Activated CD8-positive, alpha-beta T cell treated with anti-CD3 and anti-CD28 coated beads for 36 hours (primary cell): ENCODE measurements at regions not wholly inside any gene's neighbourhood (a gene's known extent, or its start where the extent isn't known, plus 50 kb on each side); places are given as distances from the start of the nearest gene placed in this dataset.

Source experiments
- ATAC-seq: fragments of 200-7000 bp; cut with Tn5 transposase; one replicate; pipeline ENCODE4 v1.10.0; 2021; ENCODE audit warnings: mild to moderate bottlenecking, moderate library complexity
- CTCF ChIA-PET: fragments of 350-600 bp; sonication (Branson Sonifier 250); formaldehyde crosslinking; loops from one replicate; lab custom pipeline; 2021; ENCODE audit warnings: antibody characterized with exemption; lab: Charles Lee
- POLR2A ChIA-PET: fragments of 350-600 bp; sonication (Branson Sonifier 250); formaldehyde crosslinking; loops from one replicate; lab custom pipeline; 2021; ENCODE audit warnings: antibody characterized with exemption; lab: Charles Lee
- DNase-seq: peaks from one replicate; pipeline ENCODE4 v3.0.0-alpha.2; 2020
- H3K27ac Mint-ChIP-seq: one replicate; pipeline ENCODE4 v1.8.0; 2021; ENCODE audit warnings: mild to moderate bottlenecking, mixed read lengths
- H3K27me3 Mint-ChIP-seq: one replicate; pipeline ENCODE4 v1.8.0; 2021; ENCODE audit warnings: mixed read lengths
- H3K36me3 Mint-ChIP-seq: one replicate; pipeline ENCODE4 v1.8.0; 2021; ENCODE audit warnings: low read depth, mixed read lengths
- H3K4me1 Mint-ChIP-seq: one replicate; pipeline ENCODE4 v1.8.0; 2021; ENCODE audit warnings: low read depth, mixed read lengths
- H3K4me3 Mint-ChIP-seq: one replicate; pipeline ENCODE4 v1.8.0; 2021; ENCODE audit warnings: mild to moderate bottlenecking, moderate library complexity, mixed read lengths
- H3K9me3 Mint-ChIP-seq: one replicate; pipeline ENCODE4 v1.8.0; 2021; ENCODE audit warnings: mixed read lengths
- CTCF ChIP-seq: fragments of 200-600 bp; IDR thresholded peaks from one replicate; pipeline ENCODE4 v1.8.0; 2022; ENCODE audit warnings: antibody characterized with exemption, mild to moderate bottlenecking
- intact Hi-C: fragments of 100-400 bp; cut with micrococcal nuclease; formaldehyde crosslinking; loops from one replicate; pipeline ENCODE4 v1.10.0; 2022

GRCh38 chr17:56740481-56740880 is 93.2 kb downstream of the C17orf67 start:
- no peak overlapping the region for H3K4me3 Mint-ChIP-seq
- TF ChIP-seq CTCF = no peak
- CTCF ChIA-PET = interaction anchor here (0.9 to 1.2 kb wide), 2 partner anchors 14 to 25 kb away, joined by 3 read pairs; no protein-coding TSS in a partner anchor
- H3K4me1 Mint-ChIP-seq = no peaks in the 10 kb centered on the region
- H3K9me3 Mint-ChIP-seq = no peaks in the 10 kb centered on the region
- intact Hi-C loops = no loop called here
- H3K36me3 Mint-ChIP-seq = no peaks in the 10 kb centered on the region
- no peak for ATAC-seq
- H3K27ac Mint-ChIP-seq = no peak overlapping the region
- DNase-seq = no peak
- POLR2A ChIA-PET = no interaction called here
- peaks cover 3% of the 10 kb centered on the region for H3K27me3 Mint-ChIP-seq
